ENCODE measurements at regions not wholly inside any gene's neighbourhood (a gene's known extent, or its start where the extent isn't known, plus 50 kb on each side); places are given as distances from the start of the nearest gene placed in this dataset.

GRCh38 chr5:115725522-115725921 lies 90.9 kb downstream of the CDO1 start:
- TF ChIP-seq RAD21 (IDR thresholded peaks at IDR 0.05; ENCODE audit: low read length) (no peak), CTCF (IDR thresholded peaks at IDR 0.05) (no peak), EP300 (IDR thresholded peaks at IDR 0.05; ENCODE audit: borderline replicate concordance in 1 of 2, low read depth in 1 of 2, low read length in 1 of 2) (no peak), ZBTB33 (IDR thresholded peaks at IDR 0.05; ENCODE audit: borderline replicate concordance, low read depth) (no peak)
